ENCODE measurements at regions not wholly inside any gene's neighbourhood (a gene's known extent, or its start where the extent isn't known, plus 50 kb on each side); places are given as distances from the start of the nearest gene placed in this dataset.

GRCh38 chr7:95694334-95694733 is 78.0 kb upstream of the DYNC1I1 start:
- no peaks in the 10 kb centered on the region for H3K27me3 ChIP-seq
- H3K36me3 ChIP-seq: no peaks in the 10 kb centered on the region
- H3K4me3 ChIP-seq (replicated peaks in 1 of 3): no peak overlapping the region
- intact Hi-C loops (cut with DNase I): no loop called here
- H3K4me1 ChIP-seq: no peaks in the 10 kb centered on the region
- no peaks in the 10 kb centered on the region for H3K9me3 ChIP-seq
- TF ChIP-seq CTCF (IDR thresholded peaks at IDR 0.05) (no peak), POLR2A (IDR thresholded peaks at IDR 0.05) (no peak)
- 88 to 89% methylated on average over 2 of the region's 2 CpGs for WGBS, 2 donors
- H3K27ac ChIP-seq: no peak overlapping the region
- DNase-seq: no peak

- no peak for DNase-seq
- no peaks in the 10 kb centered on the region for H3K9me3 ChIP-seq
- no peak overlapping the region for H3K4me3 ChIP-seq (replicated peaks in 1 of 3)
- H3K27me3 ChIP-seq: no peaks in the 10 kb centered on the region
- no peaks in the 10 kb centered on the region for H3K36me3 ChIP-seq
- WGBS, 2 donors: 86 to 87% methylated on average over 5 of the region's 5 CpGs
- intact Hi-C loops (cut with DNase I): no loop called here
- H3K4me1 ChIP-seq: peaks cover 0 to 1% of the 10 kb centered on the region in 2 donors
- no peak overlapping the region for H3K27ac ChIP-seq
- no peak for TF ChIP-seq CTCF (IDR thresholded peaks at IDR 0.05)
- TF ChIP-seq POLR2A (IDR thresholded peaks at IDR 0.05): no peak
Observed at GRCh38 chr7:95693551-95694333, 78.6 kb upstream of the DYNC1I1 start.

GRCh38 chr7:95691464-95691863 is 80.9 kb upstream of the DYNC1I1 start:
- Histone ChIP-seq H3K4me3 (replicated peaks in 1 of 3) (no peak overlapping the region), H3K9me3 (no peaks in the 10 kb centered on the region), H3K36me3 (no peaks in the 10 kb centered on the region), H3K4me1 (peaks cover 0 to 4% of the 10 kb centered on the region in 2 donors), H3K27ac (no peak overlapping the region), H3K27me3 (no peaks in the 10 kb centered on the region)
- TF ChIP-seq CTCF (IDR thresholded peaks at IDR 0.05) (no peak), POLR2A (IDR thresholded peaks at IDR 0.05) (no peak)
- intact Hi-C loops (cut with DNase I): no loop called here
- no peak for DNase-seq
- WGBS, 2 donors: 80 to 95% methylated on average over 4 of the region's 4 CpGs

- intact Hi-C loops (cut with DNase I): no loop called here
Observed at GRCh38 chr7:95690367-95690947, 81.9 kb upstream of the DYNC1I1 start.

More at GRCh38 chr7:95690367-95690947, 81.9 kb upstream of the DYNC1I1 start:
- peaks cover 0 to 4% of the 10 kb centered on the region in 2 donors for H3K4me1 ChIP-seq
- H3K4me3 ChIP-seq (replicated peaks in 1 of 3): no peak overlapping the region
- no peaks in the 10 kb centered on the region for H3K36me3 ChIP-seq
- DNase-seq: peak in 1 of 2 donors; percentile 8
- no peaks in the 10 kb centered on the region for H3K27me3 ChIP-seq
- TF ChIP-seq CTCF (IDR thresholded peaks at IDR 0.05) (peak; percentile 41 to 94 (median 59)), POLR2A (IDR thresholded peaks at IDR 0.05) (no peak)
- WGBS, 2 donors: 7 to 8% methylated on average over 3 of the region's 3 CpGs
- H3K9me3 ChIP-seq: no peaks in the 10 kb centered on the region
- no peak overlapping the region for H3K27ac ChIP-seq
